Activated naive CD4-positive, alpha-beta T cell treated with anti-CD3 and anti-CD28 coated beads, Interleukin-2, amount 50 U/mL, for 16 hours (primary cell): ENCODE measurements at regions not wholly inside any gene's neighbourhood (a gene's known extent, or its start where the extent isn't known, plus 50 kb on each side); places are given as distances from the start of the nearest gene placed in this dataset.
"Not testable (repeated sequence)": the region's sequence is repeated elsewhere in the genome, so short reads cannot be mapped to it uniquely, and the experiment has no call there.

Experiments
- DNase-seq: peaks from one replicate; pipeline ENCODE4 v3.0.0-alpha.2; 2020

- no peak for DNase-seq
Measured at GRCh38 chr10:7056216-7056615, 354.6 kb downstream of the SFMBT2 start.

- no peak for DNase-seq
Measured at GRCh38 chr10:7054915-7055314, 355.9 kb downstream of the SFMBT2 start.

- no peak for DNase-seq
Measured at GRCh38 chr10:7053195-7053594, 357.6 kb downstream of the SFMBT2 start.

GRCh38 chr10:7050024-7050423 is 360.8 kb downstream of the SFMBT2 start:
- DNase-seq = not testable (repeated sequence)

GRCh38 chr10:7048061-7048460 is 362.8 kb downstream of the SFMBT2 start:
- no peak for DNase-seq

GRCh38 chr10:7046615-7047014 is 364.2 kb downstream of the SFMBT2 start:
- no peak for DNase-seq

- no peak for DNase-seq
Measured at GRCh38 chr10:7045891-7046599, 364.8 kb downstream of the SFMBT2 start.

GRCh38 chr10:7043055-7043653 is 367.7 kb downstream of the SFMBT2 start:
- no peak for DNase-seq

- DNase-seq = no peak
Measured at GRCh38 chr10:7042419-7043054, 368.3 kb downstream of the SFMBT2 start.

- no peak for DNase-seq
Measured at GRCh38 chr10:7042000-7042399, 368.8 kb downstream of the SFMBT2 start.

- no peak for DNase-seq
Measured at GRCh38 chr10:7040681-7041080, 370.2 kb downstream of the SFMBT2 start.

GRCh38 chr10:7039859-7040258 is 371.0 kb downstream of the SFMBT2 start:
- DNase-seq = no peak

- DNase-seq = no peak
Measured at GRCh38 chr10:7038416-7038815, 372.4 kb downstream of the SFMBT2 start.

GRCh38 chr10:7037434-7037833 is 373.4 kb downstream of the SFMBT2 start:
- DNase-seq = not testable (repeated sequence)

GRCh38 chr10:7036951-7037350 is 373.9 kb downstream of the SFMBT2 start:
- DNase-seq = no peak

- peak; percentile 40 for DNase-seq
Measured at GRCh38 chr10:7035126-7035761, 375.6 kb downstream of the SFMBT2 start.

- no peak for DNase-seq
Measured at GRCh38 chr10:7033031-7033430, 377.8 kb downstream of the SFMBT2 start.

- no peak for DNase-seq
Measured at GRCh38 chr10:7030134-7030855, 380.5 kb downstream of the SFMBT2 start.

GRCh38 chr10:7029672-7030071 is 381.2 kb downstream of the SFMBT2 start:
- DNase-seq = no peak

- DNase-seq = no peak
Measured at GRCh38 chr10:7028809-7029166, 382.0 kb downstream of the SFMBT2 start.

GRCh38 chr10:7027913-7028808 is 382.7 kb downstream of the SFMBT2 start:
- no peak for DNase-seq
